Adrenal gland (tissue), 9 donors: ENCODE measurements at regions not wholly inside any gene's neighbourhood (a gene's known extent, or its start where the extent isn't known, plus 50 kb on each side); places are given as distances from the start of the nearest gene placed in this dataset.

ENCODE experiments used
- DNase-seq, 7 donors: peaks; one replicate each; pipeline ENCODE4 v3.0.0-alpha.2; 2019 to 2020
- H3K27ac ChIP-seq, 5 donors: fragments of 200-600 bp; sonication (generic) in 4 of 5; 1 replicate in 3 of 5; 2 replicates in 2 of 5; pipeline versions ENCODE4 v1.5.1 to v1.8.0; 2016 to 2020; ENCODE audit warnings: mild to moderate bottlenecking in 1 of 5
- H3K27me3 ChIP-seq: fragments of 200-600 bp; 2 replicates; pipeline ENCODE4 v1.8.0; 2021
- H3K36me3 ChIP-seq, 2 donors: fragments of 200-600 bp; replicated peaks in 1 of 2; 1 replicate in 1 of 2; 2 replicates in 1 of 2; pipeline versions ENCODE4 v1.5.1 to v1.8.0; 2018 to 2022
- H3K4me1 ChIP-seq, 2 donors: fragments of 200-600 bp; replicated peaks in 1 of 2; 1 replicate in 1 of 2; 2 replicates in 1 of 2; pipeline versions ENCODE4 v1.5.1 to v1.8.0; 2018 to 2021
- H3K4me3 ChIP-seq, 4 donors: fragments of 200-600 bp; sonication (generic) in 3 of 4; one replicate each; pipeline ENCODE4 v1.5.1; 2016 to 2018
- H3K9me3 ChIP-seq, 3 donors: fragments of 200-600 bp; sonication (generic) in 1 of 3; replicated peaks in 1 of 3; 1 replicate in 2 of 3; 2 replicates in 1 of 3; pipeline versions ENCODE4 v1.5.1 to v1.8.0; 2016 to 2021
- CTCF ChIP-seq, 6 experiments: fragments of 450-650 bp in 4 of 6; fragments of 200-600 bp in 2 of 6; sonication (generic) in 1 of 6; IDR thresholded peaks; 1 replicate in 5 of 6; 2 replicates in 1 of 6; pipeline versions ENCODE4 v1.5.1 to v1.8.0; 2016 to 2021; ENCODE audit warnings: antibody characterized with exemption in 6 of 6, mild to moderate bottlenecking in 2 of 6, moderate library complexity in 1 of 6
- POLR2A ChIP-seq, 2 donors: fragments of 450-650 bp; IDR thresholded peaks; one replicate each; pipeline ENCODE4 v1.6.1; 2017; ENCODE audit warnings: antibody characterized with exemption in 2 of 2, mild to moderate bottlenecking in 2 of 2, moderate library complexity in 1 of 2
- WGBS, 4 donors: extraction: QIAGEN DNeasy Blood & Tissue Kit in 2 of 4; methylation state at CpG; one replicate each; pipeline versions ENCODE4 v1.1.5 to v1.1.7; 2013 to 2017; 5-methylcytosine and 5-hydroxymethylcytosine counted together
- intact Hi-C, 2 donors: fragments of 100-400 bp; cut with DNase I; formaldehyde crosslinking; loops; one replicate each; pipeline versions ENCODE4 v1.14.1 to v1.15.0; 2022 to 2023
- donor health status: healthy with polysubstance abuse.
- donor health status: Bipolar disorder and iron deficiency.
- donor health status: DM: yes; HTN: yes; CAD: no.
- donor health status: DM: no; HTN: no; CAD: no.
- donor health status: DM: no; HTN: no; CAD: no.

GRCh38 chr2:71908798-71909197, 238.9 kb downstream of the CYP26B1 start:
- no peak overlapping the region for H3K4me3 ChIP-seq
- no peaks in the 10 kb centered on the region for H3K4me1 ChIP-seq
- peaks cover 3 to 9% (median 5%) of the 10 kb centered on the region in 3 donors for H3K9me3 ChIP-seq
- intact Hi-C loops: no loop called here
- no peak overlapping the region for H3K27ac ChIP-seq
- no peaks in the 10 kb centered on the region for H3K36me3 ChIP-seq
- 80 to 89% (median 88%) methylated on average over 1 of the region's 1 CpG for WGBS, 4 donors
- H3K27me3 ChIP-seq: peaks cover 9% of the 10 kb centered on the region
- TF ChIP-seq CTCF (IDR thresholded peaks at IDR 0.05) (no peak), POLR2A (IDR thresholded peaks at IDR 0.05) (no peak)
- no peak for DNase-seq

GRCh38 chr2:71907503-71907902, 240.2 kb downstream of the CYP26B1 start:
- WGBS, 4 donors: 62 to 71% (median 69%) methylated on average over 3 of the region's 3 CpGs
- Histone ChIP-seq H3K27me3 (peaks cover 9% of the 10 kb centered on the region), H3K27ac (no peak overlapping the region), H3K4me3 (no peak overlapping the region), H3K36me3 (no peaks in the 10 kb centered on the region), H3K9me3 (peaks cover 3 to 9% (median 5%) of the 10 kb centered on the region in 3 donors), H3K4me1 (no peaks in the 10 kb centered on the region)
- no peak for TF ChIP-seq CTCF (IDR thresholded peaks at IDR 0.05)
- intact Hi-C loops: no loop called here
- DNase-seq: no peak

- Histone ChIP-seq H3K36me3 (no peaks in the 10 kb centered on the region), H3K27ac (no peak overlapping the region), H3K4me3 (no peak overlapping the region), H3K27me3 (peaks cover 9% of the 10 kb centered on the region), H3K9me3 (peaks cover 3 to 9% (median 5%) of the 10 kb centered on the region in 3 donors), H3K4me1 (no peaks in the 10 kb centered on the region)
- TF ChIP-seq CTCF (IDR thresholded peaks at IDR 0.05): no peak
- no peak for TF ChIP-seq POLR2A (IDR thresholded peaks at IDR 0.05)
- intact Hi-C loops: no loop called here
- WGBS, 4 donors: 88 to 95% (median 91%) methylated on average over 2 of the region's 2 CpGs
- no peak for DNase-seq
Measured at GRCh38 chr2:71906357-71906973, 241.2 kb downstream of the CYP26B1 start.

GRCh38 chr2:71905205-71905604, 242.5 kb downstream of the CYP26B1 start:
- Histone ChIP-seq H3K9me3 (peaks cover 0 to 6% (median 0%) of the 10 kb centered on the region in 3 donors), H3K4me3 (no peak overlapping the region), H3K27ac (no peak overlapping the region), H3K36me3 (no peaks in the 10 kb centered on the region), H3K4me1 (no peaks in the 10 kb centered on the region), H3K27me3 (peaks cover 9% of the 10 kb centered on the region)
- no peak for DNase-seq
- intact Hi-C loops: no loop called here
- TF ChIP-seq CTCF (IDR thresholded peaks at IDR 0.05): no peak
- WGBS, 4 donors: 80 to 88% (median 84%) methylated on average over 3 of the region's 3 CpGs
